GM21825 (cell line): ENCODE measurements at regions not wholly inside any gene's neighbourhood (a gene's known extent, or its start where the extent isn't known, plus 50 kb on each side); places are given as distances from the start of the nearest gene placed in this dataset.

ENCODE experiments used
- ATAC-seq: cut with Tn5 transposase; IDR thresholded peaks from one replicate; pipeline ENCODE4 v1.9.1; 2021; ENCODE audit warnings: mild to moderate bottlenecking, moderate library complexity; ENCODE audit not compliant: unreplicated experiment

DNA sequence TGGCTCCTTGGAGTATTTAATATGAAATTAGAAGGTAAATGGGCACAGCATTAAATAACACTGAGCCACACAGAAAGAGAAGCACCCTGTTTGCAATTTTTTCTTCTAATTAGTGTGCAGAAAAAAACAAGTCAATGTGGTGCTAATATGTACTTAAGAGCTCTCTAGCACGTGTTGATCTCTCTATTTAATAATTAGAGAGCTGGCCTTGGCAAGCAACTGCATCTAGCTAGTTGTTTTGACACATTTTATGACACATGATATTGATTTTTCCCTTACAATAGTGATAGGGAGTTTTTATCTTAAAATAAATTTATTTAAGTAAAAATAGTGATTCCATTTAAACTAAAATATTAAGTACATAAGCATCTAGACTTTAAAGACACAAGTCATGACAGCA, 54.5 kb upstream of the NUDT12 start:
- ATAC-seq, result no peak

DNA sequence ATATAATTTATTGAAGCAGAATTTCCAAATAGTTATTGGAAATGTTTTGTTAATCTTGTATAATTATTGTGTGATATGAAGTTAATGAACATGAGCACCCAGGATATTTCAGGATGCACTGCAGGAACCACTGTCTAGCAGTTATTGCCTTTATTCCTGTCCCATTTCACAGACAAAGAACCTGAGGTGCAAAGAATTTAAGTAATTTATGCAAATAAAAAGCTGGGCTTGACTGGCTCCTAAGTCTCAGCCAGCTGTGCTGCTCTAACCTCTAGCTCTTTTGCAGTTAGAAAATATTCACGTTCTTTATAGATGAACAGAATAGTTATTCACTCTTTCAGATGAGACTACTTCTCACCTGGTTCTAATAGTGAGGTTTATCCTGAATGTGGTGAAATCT, 50.0 kb upstream of the NUDT12 start:
- no peak for ATAC-seq
